ENCODE measurements at regions not wholly inside any gene's neighbourhood (a gene's known extent, or its start where the extent isn't known, plus 50 kb on each side); places are given as distances from the start of the nearest gene placed in this dataset.

DNA sequence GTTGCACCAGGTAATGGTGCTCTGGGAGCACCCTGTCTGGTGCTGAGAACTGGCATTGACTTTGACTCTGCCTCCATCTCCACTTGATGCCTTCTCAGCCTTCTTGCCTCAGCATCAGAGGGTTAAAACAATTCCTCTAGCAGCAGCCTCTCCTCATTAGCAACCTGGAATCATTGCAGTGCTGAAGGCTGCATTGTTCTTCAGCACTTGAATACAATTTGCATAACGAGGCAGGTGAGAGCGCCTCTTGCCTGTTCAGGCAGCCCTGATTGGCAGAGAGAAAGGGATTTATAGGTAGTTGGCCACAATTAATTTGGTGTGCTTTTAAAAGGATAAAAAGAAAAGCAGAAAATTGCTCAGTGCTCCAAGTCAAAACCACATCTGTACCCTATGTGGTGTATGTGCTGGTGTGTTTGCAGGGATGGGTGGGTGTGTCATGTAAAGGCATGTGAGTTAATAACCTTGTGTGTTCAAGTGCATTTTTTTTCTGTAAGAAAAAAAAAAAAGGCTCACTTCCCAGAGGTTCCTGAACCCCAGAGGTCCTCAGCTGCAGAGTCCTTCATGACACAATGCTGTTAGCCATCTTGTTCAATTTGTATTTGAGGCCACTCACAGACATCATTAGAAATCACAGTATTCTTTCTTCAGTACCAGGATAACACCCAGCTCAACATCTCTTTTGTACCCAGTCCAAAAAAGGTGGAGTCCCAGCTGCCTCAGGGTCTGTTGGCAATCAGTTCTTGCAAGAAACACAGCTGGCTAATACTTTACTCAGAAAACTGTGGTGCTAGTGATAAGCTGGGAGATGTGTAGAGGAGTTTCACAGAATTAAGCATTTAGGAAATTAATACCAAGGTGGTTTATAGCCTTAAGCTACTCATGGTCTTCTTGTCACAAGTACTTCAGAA is 385.6 kb downstream of the GRIN2B start:
- no peak for DNase-seq (ENCODE audit: low read depth in 3 of 3)

DNA sequence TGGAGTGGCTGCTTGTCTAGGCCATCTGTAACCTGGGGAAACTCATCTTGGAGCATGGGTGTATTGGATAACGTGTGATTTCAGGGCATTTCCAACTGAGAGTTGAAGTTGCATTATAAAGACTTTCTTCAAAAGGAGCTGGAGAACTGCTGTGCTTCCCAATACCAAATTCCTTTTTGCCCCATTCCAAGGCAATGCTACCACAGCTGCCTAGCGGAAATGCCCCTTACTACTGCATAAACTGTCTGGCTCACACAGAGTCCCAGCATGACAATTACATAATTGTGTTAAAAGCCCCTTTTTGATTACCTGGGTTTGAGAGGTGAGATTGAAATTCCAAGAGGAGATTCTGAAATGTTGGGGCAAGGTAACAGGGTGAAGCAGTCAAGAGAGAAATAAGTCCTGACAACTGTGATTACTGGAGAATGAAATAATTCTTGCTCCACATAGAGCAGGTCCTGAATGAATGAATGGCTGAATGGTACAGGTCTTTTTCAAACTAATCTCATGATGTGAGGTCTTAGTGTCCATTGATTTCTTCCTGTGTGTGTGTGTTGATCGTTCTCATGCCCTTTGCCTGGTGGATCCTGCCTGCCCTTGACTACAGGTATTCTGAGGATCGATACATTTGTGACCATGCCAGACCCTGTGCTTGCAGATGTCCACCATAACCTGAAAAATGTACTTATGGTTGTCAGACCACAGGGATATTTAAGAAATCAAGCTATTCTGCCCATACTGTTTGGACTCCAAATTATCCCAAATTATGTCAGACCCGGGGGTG is 386.5 kb downstream of the GRIN2B start:
- no peak for DNase-seq (ENCODE audit: low read depth in 3 of 3)

DNA sequence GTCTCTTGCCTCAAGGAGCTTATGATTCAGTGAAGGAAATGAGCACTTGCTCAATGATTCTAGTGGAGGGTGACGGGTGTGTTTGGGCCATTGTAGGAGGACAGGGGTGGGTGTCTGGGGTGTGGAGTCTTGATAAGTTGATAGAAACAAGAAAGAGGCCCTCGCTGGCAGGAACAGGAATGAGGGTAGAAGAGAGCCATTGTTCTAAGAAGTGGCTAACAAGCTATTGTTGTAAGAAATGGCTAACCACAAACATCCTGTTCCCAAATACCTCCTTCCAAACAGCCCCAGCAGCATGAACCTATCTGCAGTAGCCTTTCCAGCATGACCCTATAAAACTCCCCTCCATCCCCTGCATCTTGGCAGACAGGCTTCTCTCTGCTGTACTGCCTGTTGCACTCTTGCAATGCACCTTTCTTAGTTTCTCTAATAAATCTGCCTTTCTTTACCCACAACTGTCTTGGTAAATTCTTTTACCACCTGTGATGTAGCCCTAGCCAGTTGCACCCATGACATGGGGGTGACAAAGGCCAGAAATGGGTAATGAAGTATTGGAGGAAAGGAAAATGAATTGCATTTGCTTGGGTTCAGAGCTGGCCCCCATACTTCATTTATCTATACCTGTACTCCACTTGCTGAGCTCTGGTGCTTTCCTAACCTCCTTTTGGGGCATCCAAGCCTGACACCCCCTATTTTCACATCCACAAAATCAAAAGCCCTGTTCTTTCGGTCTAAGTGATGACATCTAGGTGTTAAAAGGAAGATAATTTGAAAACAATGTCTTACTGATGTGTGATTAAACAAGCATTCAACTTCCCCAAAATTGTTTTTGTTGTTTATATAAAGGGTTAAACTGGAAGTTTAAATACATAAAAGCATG is 389.1 kb downstream of the GRIN2B start:
- DNase-seq (ENCODE audit: low read depth in 3 of 3), result no peak

DNA sequence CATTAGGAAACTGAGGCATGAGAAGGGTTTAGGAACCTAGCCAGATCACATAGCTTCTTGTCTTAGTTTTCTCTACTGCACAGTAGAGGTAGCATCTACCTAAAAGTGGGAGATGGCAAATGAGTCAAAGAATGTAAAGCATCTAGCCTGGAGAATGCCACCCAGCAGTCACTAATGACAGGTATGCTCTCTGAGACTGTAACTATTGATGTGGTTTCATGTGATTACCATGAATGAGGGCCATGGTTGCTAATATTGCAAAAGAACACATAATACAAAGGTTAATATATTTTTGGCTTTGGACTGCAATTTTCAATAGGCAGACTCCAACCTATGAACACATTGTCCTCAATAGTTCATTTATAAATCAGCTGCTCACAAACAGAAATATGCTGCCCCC is 389.9 kb downstream of the GRIN2B start:
- DNase-seq (ENCODE audit: low read depth in 3 of 3), result no peak

- DNase-seq (ENCODE audit: low read depth in 3 of 3), result no peak
These were observed 390.3 kb downstream of the GRIN2B start for GRCh38 chr12:13591059-13591458.

GRCh38 chr12:13588574-13588973 is 392.0 kb downstream of the EMP1 start:
- no peak for DNase-seq (ENCODE audit: low read depth in 3 of 3)

GRCh38 chr12:13587721-13588390 is 391.3 kb downstream of the EMP1 start:
- DNase-seq (ENCODE audit: low read depth in 3 of 3), result no peak

- DNase-seq (ENCODE audit: low read depth in 3 of 3), result no peak
These were observed 389.8 kb downstream of the EMP1 start for GRCh38 chr12:13586361-13586760.

DNA sequence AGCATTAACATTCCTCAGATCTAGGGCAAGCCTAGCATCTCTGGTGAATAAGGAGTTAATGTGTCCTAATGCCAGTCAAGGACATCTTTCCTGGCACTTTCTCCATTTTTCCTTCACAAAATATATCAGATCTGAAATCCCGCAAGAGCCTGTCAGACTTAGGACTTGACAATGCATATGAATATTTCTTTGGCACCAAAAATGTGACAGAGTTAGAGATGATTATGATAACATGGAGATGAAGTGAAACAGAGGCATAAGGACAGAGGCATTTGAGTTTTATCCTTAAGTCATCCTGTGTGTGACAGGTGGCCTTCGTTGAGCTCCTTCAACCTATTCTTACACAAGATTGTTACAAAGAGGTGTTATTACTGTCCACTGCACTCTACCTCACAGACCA is 388.0 kb downstream of the EMP1 start:
- no peak for DNase-seq (ENCODE audit: low read depth in 3 of 3)

- DNase-seq (ENCODE audit: low read depth in 3 of 3), result no peak
These were observed 387.1 kb downstream of the EMP1 start for GRCh38 chr12:13583630-13584029.

GRCh38 chr12:13582421-13582820 is 385.9 kb downstream of the EMP1 start:
- no peak for DNase-seq (ENCODE audit: low read depth in 3 of 3)

DNA sequence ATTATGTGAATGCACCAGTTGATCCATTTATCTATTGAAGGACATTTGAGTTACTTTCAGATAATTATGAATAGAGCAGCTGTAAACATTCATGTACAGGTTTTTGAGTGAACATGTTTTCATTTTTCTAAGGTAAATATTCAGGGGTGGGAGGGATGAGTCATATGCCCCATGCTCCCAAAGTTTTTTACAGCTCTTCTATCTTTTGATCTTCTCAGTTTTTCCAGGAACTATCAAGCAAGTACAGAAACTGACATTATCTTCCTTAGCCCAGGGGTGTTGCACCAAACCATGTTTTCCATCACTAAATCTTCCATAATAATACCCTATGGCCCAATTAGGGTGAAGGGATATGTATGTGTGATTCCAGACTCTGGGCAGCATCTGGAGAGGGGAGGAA is 384.5 kb downstream of the EMP1 start:
- DNase-seq (ENCODE audit: low read depth in 3 of 3), result no peak

- no peak for DNase-seq (ENCODE audit: low read depth in 3 of 3)
These were observed 383.7 kb downstream of the EMP1 start for GRCh38 chr12:13580206-13580605.

DNA sequence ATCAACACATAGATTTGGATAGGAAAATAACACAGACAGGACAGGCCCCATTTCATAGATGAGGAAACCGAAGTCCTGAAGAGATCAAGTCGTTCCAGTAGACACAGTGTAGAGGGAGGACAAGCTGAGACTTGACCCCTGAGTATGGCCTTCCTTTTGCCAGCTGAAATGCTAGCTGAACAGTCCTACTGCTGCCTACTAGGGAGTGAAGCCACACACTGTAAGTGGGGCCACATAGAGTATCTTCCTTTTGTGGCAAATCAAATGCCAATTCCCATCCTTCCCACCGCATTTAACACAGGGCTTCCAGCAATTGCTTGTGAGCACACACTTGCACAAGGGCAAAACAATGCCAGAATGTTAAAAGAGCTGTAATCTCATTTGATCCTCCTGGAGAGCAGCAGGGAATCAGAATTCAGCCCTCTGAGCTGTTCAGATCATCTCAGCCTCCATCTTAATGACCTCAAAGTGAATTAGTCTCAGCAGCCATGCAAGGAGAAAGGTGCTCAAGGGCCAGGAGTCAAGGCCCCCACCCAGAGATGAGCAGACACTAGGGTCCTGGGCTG is 380.5 kb downstream of the EMP1 start:
- DNase-seq (ENCODE audit: low read depth in 3 of 3), result no peak

DNA sequence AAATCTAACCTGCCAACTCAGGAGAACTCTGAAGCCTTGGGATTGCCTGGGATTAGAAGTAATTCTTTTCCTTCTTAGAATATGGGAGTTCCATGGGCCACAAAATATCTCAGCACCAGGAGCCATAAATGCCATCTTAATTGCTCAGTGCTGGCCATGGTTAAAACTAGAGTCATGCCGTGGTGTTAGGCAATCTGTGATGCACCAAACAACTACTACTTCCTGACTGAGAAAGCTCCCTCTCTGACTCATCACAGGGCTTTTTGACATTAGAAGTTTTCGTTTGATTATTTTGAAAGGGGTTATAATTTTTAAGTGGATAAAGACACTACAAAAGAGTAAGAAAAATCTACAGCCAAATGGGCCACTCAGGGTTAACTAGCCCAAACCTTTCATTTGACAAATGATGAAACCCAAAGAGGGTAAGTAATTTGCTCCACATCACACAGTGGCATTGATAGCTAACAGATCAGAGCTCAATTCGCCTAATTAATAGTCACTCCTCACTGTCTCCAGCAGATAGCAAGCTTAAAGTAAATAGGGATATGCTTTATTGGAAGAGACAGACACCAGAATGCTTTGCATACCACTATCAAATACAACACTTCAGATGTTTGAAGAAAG is 377.3 kb downstream of the EMP1 start:
- no peak for DNase-seq (ENCODE audit: low read depth in 3 of 3)

GRCh38 chr12:13571035-13571434 is 374.5 kb downstream of the EMP1 start:
- DNase-seq (ENCODE audit: low read depth in 3 of 3), result no peak

DNA sequence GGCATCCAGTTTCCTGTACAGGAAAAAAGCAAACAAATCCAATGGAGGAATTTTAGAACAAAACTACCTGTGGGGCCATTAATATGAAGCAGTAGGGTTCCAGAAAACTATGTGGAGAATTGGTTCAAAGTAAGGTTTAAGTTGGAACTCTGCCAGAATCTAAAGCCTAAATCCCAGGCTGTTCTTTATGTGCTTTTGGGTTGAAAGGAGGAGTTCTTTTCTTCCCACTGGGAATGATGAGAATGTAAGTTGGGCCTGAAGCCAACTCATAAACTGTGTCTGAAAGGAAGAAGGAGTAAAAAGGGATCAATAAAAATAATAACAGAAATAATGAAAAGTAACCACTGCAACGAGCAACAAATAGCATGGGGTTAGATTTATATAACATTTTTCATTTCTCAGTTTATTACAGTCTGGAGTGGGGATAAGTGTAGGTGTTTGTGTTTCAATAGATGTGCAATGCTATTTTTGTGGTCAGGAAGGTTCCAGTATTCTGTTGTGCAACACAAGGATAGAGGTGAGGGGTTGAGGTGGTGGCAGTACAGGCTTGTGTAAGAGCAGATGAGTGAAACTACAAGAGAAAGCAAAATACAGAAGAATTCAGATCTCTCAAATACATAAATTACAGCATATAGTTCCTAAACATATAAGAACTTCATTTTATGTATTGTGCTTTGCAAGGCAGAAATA is 373.6 kb downstream of the EMP1 start:
- DNase-seq (ENCODE audit: low read depth in 3 of 3), result no peak

DNA sequence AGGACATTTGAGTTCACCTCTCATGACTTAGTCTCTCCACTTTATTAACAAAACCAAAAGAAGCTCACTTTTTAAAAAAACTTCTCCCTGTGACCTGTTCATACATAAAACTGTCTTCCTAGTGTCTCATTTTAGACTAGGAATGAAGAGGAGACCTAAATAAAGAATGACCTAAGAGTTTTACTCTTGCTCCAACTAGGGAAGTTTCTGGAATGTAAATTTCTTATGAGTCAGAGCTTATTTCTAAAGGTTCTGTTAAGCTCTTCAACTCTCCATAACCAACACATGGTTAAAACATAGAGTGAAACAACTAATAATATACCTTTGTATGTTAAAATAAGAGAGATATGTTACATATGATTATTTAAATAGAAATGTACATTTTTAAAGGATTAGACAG is 369.8 kb downstream of the EMP1 start:
- no peak for DNase-seq (ENCODE audit: low read depth in 3 of 3)

DNA sequence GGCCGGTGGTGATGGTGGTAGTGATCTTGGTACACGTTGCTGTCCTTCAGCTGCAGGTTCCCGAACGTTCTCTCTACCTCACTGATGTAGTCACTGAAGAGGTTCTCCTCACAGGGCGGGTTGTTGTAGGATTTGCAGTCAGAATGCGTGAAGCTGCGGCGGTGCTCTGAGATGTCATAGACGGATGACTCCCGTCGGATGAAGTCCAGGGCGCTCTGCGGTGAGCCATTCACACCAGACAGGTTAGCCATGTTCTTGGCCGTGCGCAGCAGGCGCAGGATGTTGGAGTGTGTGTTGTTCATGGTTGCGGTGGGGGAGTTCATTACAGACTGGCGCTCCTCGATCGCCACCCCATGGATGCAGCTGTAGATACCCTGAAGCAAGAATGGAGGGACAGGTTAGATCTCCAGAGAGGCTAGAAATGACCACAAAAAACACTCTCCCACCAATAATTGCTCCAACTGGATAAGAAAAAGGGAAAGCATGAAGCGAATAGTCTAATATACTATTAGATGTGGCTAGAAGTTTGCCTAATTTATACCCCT is 367.8 kb downstream of the EMP1 start:
- no peak for DNase-seq (ENCODE audit: low read depth in 3 of 3)

GRCh38 chr12:13563743-13564125 is 367.2 kb downstream of the EMP1 start:
- no peak for DNase-seq (ENCODE audit: low read depth in 3 of 3)

Measured in stimulated activated CD4-positive, alpha-beta T cell treated with anti-CD3 and anti-CD28 coated beads, TNF-alpha, amount 100 ng/mL, for 4 hours (primary cell).